Upper lobe of right lung (tissue), 1 donor: ENCODE measurements at regions not wholly inside any gene's neighbourhood (a gene's known extent, or its start where the extent isn't known, plus 50 kb on each side); places are given as distances from the start of the nearest gene placed in this dataset.
A peak's percentile ranks its signal among the peaks of the same experiment; 100 is the strongest.

Experiments used
- ATAC-seq: fragments of 200-7000 bp; cut with Tn5 transposase; one replicate; pipeline ENCODE4 v1.9.1; 2020; ENCODE audit warnings: mild to moderate bottlenecking, moderate library complexity
- DNase-seq: peaks from one replicate; pipeline ENCODE4 v3.0.0-alpha.2; 2020
- H3K27ac ChIP-seq: fragments of 200-600 bp; one replicate; pipeline ENCODE4 v1.8.0; 2022
- H3K27me3 ChIP-seq: fragments of 200-600 bp; one replicate; pipeline ENCODE4 v1.8.0; 2022; ENCODE audit warnings: mild to moderate bottlenecking
- H3K36me3 ChIP-seq: fragments of 200-600 bp; one replicate; pipeline ENCODE4 v1.8.0; 2022
- H3K4me1 ChIP-seq: fragments of 200-600 bp; one replicate; pipeline ENCODE4 v1.8.0; 2022
- H3K4me3 ChIP-seq: fragments of 200-600 bp; one replicate; pipeline ENCODE4 v1.8.0; 2022; ENCODE audit warnings: mild to moderate bottlenecking
- H3K9me3 ChIP-seq: fragments of 200-600 bp; one replicate; pipeline ENCODE4 v1.8.0; 2022
- intact Hi-C: fragments of 100-400 bp; cut with DNase I; formaldehyde crosslinking; loops from one replicate; pipeline ENCODE4 v1.11.0; 2022
- TF ChIP-seq, protein P1 (sequence below): fragments of 200-600 bp; IDR thresholded peaks from one replicate; pipeline ENCODE4 v1.8.0; 2022; ENCODE audit warnings: antibody characterized with exemption
- donor health status: DM: no; HTN: yes; CAD: no; lungs with severe emphysema.

DNA sequence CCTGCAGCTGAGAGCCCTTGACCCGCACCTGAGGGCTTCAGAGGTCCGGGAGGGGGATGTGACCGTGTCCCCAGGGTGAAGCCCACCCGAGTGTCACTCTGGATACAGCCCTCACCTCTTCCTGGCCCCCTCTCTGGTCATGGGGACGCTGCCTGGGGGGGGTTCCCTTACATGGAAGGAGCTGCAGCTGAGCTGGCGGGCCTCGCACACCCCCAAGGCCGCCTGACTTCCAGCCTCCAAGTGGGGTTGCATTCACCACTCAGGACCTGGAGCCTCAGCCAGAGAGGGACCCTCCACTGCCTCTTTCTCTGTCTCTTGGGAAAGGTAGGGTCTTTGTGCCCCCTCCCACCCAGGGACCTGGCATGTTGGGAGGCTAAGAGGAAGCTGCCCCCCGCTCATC, 284.6 kb downstream of the SEC14L1 start:
- DNase-seq (no peak), ATAC-seq (no peak)
- H3K36me3 ChIP-seq: no peaks in the 10 kb centered on the region
- H3K4me1 ChIP-seq: peaks cover 87% of the 10 kb centered on the region
- intact Hi-C loops: no loop called here
- H3K27ac ChIP-seq: peak overlapping the region; percentile 75
- H3K9me3 ChIP-seq: no peaks in the 10 kb centered on the region
- no peak overlapping the region for H3K4me3 ChIP-seq
- TF ChIP-seq, protein P1, sequence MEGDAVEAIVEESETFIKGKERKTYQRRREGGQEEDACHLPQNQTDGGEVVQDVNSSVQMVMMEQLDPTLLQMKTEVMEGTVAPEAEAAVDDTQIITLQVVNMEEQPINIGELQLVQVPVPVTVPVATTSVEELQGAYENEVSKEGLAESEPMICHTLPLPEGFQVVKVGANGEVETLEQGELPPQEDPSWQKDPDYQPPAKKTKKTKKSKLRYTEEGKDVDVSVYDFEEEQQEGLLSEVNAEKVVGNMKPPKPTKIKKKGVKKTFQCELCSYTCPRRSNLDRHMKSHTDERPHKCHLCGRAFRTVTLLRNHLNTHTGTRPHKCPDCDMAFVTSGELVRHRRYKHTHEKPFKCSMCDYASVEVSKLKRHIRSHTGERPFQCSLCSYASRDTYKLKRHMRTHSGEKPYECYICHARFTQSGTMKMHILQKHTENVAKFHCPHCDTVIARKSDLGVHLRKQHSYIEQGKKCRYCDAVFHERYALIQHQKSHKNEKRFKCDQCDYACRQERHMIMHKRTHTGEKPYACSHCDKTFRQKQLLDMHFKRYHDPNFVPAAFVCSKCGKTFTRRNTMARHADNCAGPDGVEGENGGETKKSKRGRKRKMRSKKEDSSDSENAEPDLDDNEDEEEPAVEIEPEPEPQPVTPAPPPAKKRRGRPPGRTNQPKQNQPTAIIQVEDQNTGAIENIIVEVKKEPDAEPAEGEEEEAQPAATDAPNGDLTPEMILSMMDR: no peak
- H3K27me3 ChIP-seq: no peaks in the 10 kb centered on the region

GRCh38 chr17:77425791-77426641, 285.2 kb downstream of the SEC14L1 start:
- H3K4me3 ChIP-seq: no peak overlapping the region
- peaks cover 87% of the 10 kb centered on the region for H3K4me1 ChIP-seq
- H3K36me3 ChIP-seq: no peaks in the 10 kb centered on the region
- H3K27me3 ChIP-seq: no peaks in the 10 kb centered on the region
- no peak for ATAC-seq
- no peaks in the 10 kb centered on the region for H3K9me3 ChIP-seq
- intact Hi-C loops: no loop called here
- no peak for DNase-seq
- H3K27ac ChIP-seq: peak overlapping the region; percentile 75
- TF ChIP-seq, protein P1: no peak

GRCh38 chr17:77426676-77427386, 286.1 kb downstream of the SEC14L1 start:
- TF ChIP-seq, protein P1: no peak
- no peak for ATAC-seq
- Histone ChIP-seq H3K36me3 (no peaks in the 10 kb centered on the region), H3K4me1 (peaks cover 79% of the 10 kb centered on the region), H3K27ac (peak overlapping the region; percentile 42), H3K27me3 (no peaks in the 10 kb centered on the region), H3K4me3 (no peak overlapping the region), H3K9me3 (no peaks in the 10 kb centered on the region)
- no peak for DNase-seq
- intact Hi-C loops: no loop called here

DNA sequence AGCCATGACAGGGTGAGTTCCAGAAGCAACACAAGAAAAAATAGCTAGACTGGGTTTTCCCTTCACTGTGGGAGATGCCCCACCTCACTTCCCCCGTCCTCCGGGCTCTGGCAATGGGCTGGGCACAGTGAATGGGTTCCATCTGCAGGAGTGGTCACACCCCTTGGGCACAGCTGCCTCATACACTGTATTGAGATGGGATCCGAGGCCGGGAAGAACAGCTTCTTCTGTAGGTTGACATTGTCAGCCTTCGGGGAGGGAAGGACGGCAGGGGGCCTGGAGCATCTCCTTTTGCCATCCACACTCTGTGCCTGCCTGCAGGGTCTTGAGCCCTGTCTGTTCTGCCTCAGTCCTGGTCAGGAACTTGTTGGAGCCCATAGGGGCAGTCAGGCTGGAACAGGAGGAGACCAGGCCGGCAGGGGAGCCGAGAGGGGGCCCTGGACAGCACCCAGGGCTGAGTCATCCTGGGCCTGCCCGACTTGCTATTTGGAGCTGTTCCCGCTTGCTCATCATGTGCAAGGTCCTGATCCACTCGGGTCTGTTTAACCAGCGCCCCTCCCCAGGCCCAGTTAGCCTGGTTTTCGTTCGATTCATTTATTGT, 286.7 kb downstream of the SEC14L1 start:
- Histone ChIP-seq H3K27ac (peak overlapping the region; percentile 42), H3K4me3 (no peak overlapping the region), H3K36me3 (no peaks in the 10 kb centered on the region), H3K27me3 (no peaks in the 10 kb centered on the region), H3K9me3 (no peaks in the 10 kb centered on the region), H3K4me1 (peaks cover 77% of the 10 kb centered on the region)
- intact Hi-C loops: no loop called here
- ATAC-seq (no peak), DNase-seq (no peak)
- TF ChIP-seq, protein P1: no peak

DNA sequence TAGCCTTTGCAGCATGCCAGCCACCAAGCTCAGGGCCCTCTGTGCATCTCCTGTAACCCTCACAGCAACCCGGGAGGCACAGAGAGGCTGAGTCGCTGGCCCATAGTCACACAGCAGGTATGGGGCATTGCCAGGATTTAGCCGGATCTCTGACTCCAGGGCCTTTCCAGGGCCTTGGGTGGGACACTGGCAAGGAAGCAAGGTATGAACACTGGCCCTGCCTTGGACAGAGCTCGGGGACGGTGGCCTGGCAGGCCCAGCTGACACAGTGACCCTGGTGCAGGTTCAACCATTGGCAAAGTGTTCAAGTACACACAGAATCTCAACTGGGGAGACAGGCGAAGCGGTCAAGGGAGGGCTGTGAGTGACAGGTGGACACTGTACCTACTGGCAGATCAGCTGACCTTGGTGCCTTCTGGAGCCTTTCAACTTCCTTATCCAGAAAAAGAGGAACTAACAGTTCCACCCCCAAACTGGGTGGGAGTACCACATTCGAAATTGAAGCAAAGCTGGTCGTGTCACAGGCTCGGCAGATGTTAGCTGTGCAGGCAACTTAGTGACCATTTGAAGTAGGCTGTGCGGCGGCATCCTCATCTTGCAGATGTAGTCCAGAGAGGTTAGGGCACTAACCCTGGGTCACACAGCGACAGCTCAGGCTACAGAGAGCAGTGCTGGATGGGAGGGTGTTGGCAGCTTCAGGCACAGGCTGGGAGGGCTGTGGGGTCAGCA, 287.4 kb downstream of the SEC14L1 start:
- TF ChIP-seq, protein P1: no peak
- ATAC-seq: peak; percentile 20
- intact Hi-C loops: no loop called here
- H3K9me3 ChIP-seq: no peaks in the 10 kb centered on the region
- H3K4me1 ChIP-seq: peaks cover 80% of the 10 kb centered on the region
- DNase-seq: no peak
- no peak overlapping the region for H3K4me3 ChIP-seq
- no peaks in the 10 kb centered on the region for H3K27me3 ChIP-seq
- H3K36me3 ChIP-seq: no peaks in the 10 kb centered on the region
- H3K27ac ChIP-seq: no peak overlapping the region
